Activated CD4-positive, CD25-positive, alpha-beta regulatory T cell treated with anti-CD3 and anti-CD28 coated beads, Interleukin-2, amount 50 U/mL, for 24 hours (primary cell): ENCODE measurements at regions not wholly inside any gene's neighbourhood (a gene's known extent, or its start where the extent isn't known, plus 50 kb on each side); places are given as distances from the start of the nearest gene placed in this dataset.
"Not testable (repeated sequence)": the region's sequence is repeated elsewhere in the genome, so short reads cannot be mapped to it uniquely, and the experiment has no call there.

Source experiments
- ATAC-seq, 2 donors: fragments of 150-1000 bp; cut with Tn5 transposase; one replicate each; pipeline ENCODE4 v1.10.0; 2021; ENCODE audit warnings: mild to moderate bottlenecking in 1 of 2, moderate library complexity in 1 of 2

DNA sequence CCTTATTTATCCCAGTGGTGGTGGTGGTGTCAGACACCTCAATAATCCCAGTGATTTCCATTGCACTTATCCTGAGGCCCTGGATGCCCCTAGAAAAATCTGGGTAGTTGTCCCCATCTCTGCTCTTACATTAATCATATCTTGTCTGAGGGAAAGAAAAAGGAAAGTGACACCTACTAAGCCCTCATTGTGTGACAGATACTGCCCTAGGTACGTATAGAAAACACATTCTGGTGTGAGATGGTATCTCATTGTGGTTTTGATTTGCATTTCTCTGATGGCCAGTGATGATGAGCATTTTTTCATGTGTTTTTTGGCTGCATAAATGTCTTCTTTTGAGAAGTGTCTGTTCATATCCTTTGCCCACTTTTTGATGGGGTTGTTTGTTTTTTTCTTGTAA lies 162.6 kb upstream of the JADE1 start:
- ATAC-seq = not testable (repeated sequence)

DNA sequence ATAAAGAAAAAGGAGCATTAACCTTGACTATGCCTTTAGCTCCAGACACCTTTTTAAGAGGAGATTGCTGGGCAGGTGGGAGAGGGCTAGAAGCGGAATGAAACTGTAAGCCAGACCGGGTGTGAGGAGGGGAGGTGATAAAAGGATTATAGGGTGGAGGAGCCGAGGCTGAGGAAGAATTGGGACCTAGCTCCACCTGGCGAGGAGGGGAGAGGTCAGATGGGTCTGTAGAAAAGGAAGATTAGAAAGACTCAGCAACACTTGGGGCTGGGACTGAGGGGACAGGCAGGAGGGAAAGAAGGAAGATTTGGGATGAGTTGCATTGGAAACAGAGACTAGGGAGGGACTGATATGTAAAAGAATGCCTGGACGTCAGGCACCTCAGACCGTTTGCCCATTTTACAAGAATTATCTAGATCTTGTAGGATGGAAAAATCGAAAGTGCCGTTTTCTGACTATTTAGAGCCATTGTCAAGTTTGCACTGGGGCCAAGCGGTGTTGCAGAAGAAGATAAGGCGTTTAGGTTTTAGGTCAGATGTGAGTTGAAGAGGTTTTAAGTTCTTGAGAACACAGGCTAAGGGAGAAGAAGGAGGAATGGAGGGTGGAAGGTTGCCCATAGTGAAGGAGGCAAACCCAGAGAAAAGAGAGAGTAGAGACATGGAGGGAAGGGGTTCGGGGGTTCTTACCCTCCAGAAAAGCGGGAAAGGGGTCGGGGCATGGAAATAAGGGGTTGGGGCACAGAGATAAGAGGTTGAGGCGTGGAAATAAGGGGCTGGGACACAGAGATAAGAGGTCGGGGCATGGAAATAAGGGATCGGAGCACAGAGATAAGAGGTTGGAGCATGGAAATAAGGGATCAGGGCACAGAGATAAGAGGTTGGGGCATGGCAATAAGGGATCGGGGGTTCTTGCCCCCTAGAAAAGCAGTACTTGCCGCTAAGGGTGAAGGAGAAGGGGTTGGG lies 164.5 kb upstream of the JADE1 start:
- not testable (repeated sequence) for ATAC-seq

- ATAC-seq = not testable (repeated sequence)
Measured at GRCh38 chr4:128644107-128644506, 165.4 kb upstream of the JADE1 start.

GRCh38 chr4:128641566-128641965 lies 167.9 kb upstream of the JADE1 start:
- ATAC-seq = not testable (repeated sequence)

- no peak for ATAC-seq
Measured at GRCh38 chr4:128639541-128640270, 169.8 kb upstream of the JADE1 start.

DNA sequence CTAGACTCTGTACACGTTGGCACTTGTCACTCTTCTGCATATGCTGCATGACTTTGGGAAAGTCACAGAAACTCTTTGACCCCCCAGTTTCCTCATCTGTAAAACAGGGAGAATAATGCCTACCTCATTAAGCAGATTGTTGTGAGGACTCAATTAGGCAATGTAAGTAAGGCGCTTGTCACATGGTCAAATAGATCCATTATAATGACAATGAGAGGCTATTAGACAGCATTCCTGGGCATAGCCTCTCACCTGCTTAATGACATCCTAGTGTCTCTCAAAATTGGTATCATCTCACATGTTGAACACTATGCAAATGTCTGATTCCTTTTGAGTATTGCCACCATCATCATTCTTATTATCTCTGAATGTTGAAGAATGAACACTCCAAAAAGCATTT lies 172.6 kb upstream of the JADE1 start:
- no peak for ATAC-seq

- ATAC-seq = no peak
Measured at GRCh38 chr4:128635955-128636560, 173.4 kb upstream of the JADE1 start.

- no peak for ATAC-seq
Measured at GRCh38 chr4:128635141-128635954, 174.2 kb upstream of the JADE1 start.

GRCh38 chr4:128633067-128633466 lies 176.4 kb upstream of the JADE1 start:
- ATAC-seq = no peak

GRCh38 chr4:128630871-128631270 lies 178.6 kb upstream of the JADE1 start:
- no peak for ATAC-seq

DNA sequence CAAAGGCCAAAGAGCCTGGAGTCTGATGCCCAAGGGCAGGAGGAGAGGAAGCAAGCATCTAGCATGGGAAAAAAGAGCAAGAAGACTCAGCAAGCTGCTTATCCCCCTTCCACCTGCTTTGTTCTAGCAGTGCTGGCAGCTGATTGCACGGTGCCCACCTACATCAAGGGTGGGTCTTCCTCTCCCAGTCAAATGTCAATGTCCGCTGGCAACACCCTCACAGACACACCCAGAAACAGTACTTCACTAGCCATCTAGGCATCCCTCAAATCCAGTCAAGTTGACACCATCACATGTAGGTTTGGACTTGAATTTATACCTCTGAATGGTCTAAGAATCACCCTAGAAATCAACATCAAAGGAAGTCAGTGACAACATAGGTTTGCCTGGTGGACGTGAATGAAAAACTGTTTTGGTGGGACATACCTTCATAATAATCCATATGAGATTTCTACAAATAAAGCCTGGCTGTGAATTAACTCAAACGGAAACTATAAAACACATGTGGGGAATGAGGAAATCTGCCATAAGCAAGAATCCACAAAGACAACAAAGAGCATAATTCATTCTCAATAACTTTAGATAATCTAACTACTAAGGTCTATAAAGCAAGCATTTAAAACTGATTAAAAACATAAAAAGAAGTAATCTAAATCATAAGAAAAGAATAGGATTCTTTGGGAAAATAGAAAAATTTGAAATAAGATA lies 185.8 kb upstream of the JADE1 start:
- no peak for ATAC-seq

DNA sequence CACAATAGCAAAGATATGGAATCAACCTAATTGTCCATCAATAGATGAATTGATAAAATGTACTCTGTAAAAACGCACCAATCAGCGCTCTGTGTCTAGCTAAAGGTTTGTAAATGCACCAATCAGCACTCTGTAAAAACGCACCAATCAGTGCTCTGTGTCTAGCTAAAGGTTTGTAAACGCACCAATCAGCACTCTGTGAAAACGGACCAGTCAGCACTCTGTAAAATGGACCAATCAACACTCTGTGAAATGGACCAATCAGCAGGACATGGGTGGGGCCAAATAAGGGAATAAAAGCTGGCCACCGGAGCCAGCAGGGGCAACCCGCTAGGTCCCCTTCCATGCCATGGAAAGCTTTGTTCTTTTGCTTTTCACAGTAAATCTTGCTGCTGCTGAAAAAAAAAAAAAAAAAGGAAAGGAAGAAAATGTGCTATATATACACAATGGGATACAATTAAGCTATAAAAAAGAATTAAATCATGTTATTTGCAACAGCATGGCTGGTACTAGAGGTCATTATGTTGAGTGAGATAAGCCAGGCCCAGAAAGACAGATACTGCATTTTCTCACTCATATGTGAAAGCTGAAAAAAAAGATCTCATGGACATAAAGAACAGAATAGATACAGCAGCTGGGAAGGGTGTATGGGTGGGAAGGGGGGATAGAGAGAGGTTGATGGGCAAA lies 189.1 kb upstream of the JADE1 start:
- ATAC-seq = not testable (repeated sequence)

GRCh38 chr4:128615197-128615596 lies 194.3 kb upstream of the JADE1 start:
- no peak for ATAC-seq

- ATAC-seq = no peak
Measured at GRCh38 chr4:128608006-128608405, 201.5 kb upstream of the JADE1 start.

GRCh38 chr4:128606173-128606572 lies 203.3 kb upstream of the JADE1 start:
- ATAC-seq = no peak

GRCh38 chr4:128604840-128605239 lies 204.7 kb upstream of the JADE1 start:
- no peak for ATAC-seq

- no peak for ATAC-seq
Measured at GRCh38 chr4:128604204-128604603, 205.3 kb upstream of the JADE1 start.

DNA sequence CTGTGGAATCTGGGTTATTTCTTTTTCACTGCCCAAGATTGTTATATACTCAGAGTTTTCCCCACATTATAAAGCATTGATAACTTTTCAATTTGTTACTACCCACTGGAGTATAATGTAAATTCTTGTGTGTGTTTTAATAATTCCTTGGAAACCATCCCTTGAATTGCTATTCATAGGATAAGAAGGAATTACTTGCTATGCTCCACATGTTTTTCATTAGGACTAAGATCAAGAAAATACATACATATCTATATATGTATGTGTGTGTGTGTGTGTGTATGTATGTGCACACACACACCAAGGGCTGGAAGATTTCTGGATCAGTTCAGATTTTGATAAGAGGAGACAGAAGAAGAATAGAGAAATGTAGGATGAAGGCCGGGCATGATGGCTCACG lies 206.4 kb upstream of the JADE1 start:
- ATAC-seq = no peak

- ATAC-seq = no peak
Measured at GRCh38 chr4:128601991-128602695, 207.4 kb upstream of the JADE1 start.
